HFFc6 (cell line): ENCODE measurements at regions not wholly inside any gene's neighbourhood (a gene's known extent, or its start where the extent isn't known, plus 50 kb on each side); places are given as distances from the start of the nearest gene placed in this dataset.

Source experiments
- DNase-seq: peaks from one replicate; pipeline ENCODE4 v3.0.0-alpha.2; 2018
- H3K27ac Mint-ChIP-seq: 2 replicates; pipeline ENCODE4 v1.8.0; 2020; ENCODE audit warnings: mild to moderate bottlenecking, mixed read lengths
- H3K27me3 Mint-ChIP-seq: 2 replicates; pipeline ENCODE4 v1.8.0; 2021; ENCODE audit warnings: mild to moderate bottlenecking, moderate library complexity, mixed read lengths; ENCODE audit not compliant: insufficient read depth
- H3K36me3 Mint-ChIP-seq: 2 replicates; pipeline ENCODE4 v1.8.0; 2021; ENCODE audit warnings: low read depth, mixed read lengths
- H3K4me1 Mint-ChIP-seq: 2 replicates; pipeline ENCODE4 v1.8.0; 2020; ENCODE audit warnings: low read depth, mixed read lengths
- H3K4me3 Mint-ChIP-seq: 2 replicates; pipeline ENCODE4 v1.8.0; 2020; ENCODE audit warnings: mild to moderate bottlenecking, moderate library complexity, mixed read lengths
- H3K9me3 Mint-ChIP-seq: 2 replicates; pipeline ENCODE4 v1.8.0; 2020; ENCODE audit warnings: mild to moderate bottlenecking, mixed read lengths
- TF ChIP-seq, protein P1 (sequence below): fragments of 200-600 bp; sonication (generic); IDR thresholded peaks from 2 replicates; pipeline ENCODE4 v1.5.0; 2021; ENCODE audit warnings: antibody characterized with exemption, mild to moderate bottlenecking

DNA sequence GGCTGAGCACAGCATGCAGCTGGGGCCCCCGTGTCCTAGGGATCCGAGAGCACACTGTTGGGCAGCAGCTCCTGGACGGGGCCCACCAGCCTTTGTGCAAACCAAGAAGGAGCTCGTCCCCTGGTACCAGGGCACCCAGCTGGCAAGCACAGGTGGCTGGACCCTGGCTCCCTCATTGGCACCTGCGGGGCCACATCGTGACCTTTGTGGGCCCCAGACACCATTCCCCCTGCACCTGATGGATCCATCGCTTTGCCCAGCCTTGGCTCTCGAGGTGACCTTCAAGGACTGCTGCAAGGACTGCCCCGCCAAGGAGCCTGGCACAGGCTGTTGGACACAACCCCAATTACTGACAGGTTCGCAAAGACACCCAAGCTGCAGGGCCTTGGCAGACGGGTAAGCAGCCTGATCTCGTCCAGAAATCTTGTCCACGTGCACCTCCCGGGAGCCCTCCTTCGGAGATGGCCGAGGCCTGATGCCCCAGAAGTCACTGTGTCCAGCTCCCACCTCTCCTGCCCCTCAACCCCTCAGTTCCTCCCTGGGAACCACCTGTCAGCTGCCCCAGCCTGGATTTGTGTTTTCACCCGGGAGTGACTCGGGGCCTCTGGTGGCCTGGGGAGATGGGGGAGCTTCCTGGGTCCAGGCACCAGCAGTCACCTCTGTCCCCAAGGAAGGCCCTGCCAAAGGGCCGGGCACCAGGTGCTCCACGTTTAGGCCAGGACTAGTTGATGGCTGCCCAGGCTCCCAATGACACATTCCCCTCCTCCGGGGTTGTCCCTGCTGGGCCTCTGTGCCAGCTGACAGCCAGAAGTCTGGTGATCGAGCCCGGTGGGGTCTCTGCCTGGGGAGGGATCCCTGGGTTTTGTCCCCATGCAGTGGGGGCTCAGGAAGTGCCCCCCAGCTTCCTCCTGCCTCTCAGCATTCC lies 137.1 kb upstream of the PPP1R26 start:
- Mint-ChIP-seq H3K27ac (no peak overlapping the region), H3K9me3 (peaks cover 13% of the 10 kb centered on the region), H3K36me3 (no peaks in the 10 kb centered on the region), H3K4me1 (no peaks in the 10 kb centered on the region), H3K27me3 (peaks cover 13% of the 10 kb centered on the region), H3K4me3 (no peak overlapping the region)
- DNase-seq = no peak
- TF ChIP-seq, protein P1, sequence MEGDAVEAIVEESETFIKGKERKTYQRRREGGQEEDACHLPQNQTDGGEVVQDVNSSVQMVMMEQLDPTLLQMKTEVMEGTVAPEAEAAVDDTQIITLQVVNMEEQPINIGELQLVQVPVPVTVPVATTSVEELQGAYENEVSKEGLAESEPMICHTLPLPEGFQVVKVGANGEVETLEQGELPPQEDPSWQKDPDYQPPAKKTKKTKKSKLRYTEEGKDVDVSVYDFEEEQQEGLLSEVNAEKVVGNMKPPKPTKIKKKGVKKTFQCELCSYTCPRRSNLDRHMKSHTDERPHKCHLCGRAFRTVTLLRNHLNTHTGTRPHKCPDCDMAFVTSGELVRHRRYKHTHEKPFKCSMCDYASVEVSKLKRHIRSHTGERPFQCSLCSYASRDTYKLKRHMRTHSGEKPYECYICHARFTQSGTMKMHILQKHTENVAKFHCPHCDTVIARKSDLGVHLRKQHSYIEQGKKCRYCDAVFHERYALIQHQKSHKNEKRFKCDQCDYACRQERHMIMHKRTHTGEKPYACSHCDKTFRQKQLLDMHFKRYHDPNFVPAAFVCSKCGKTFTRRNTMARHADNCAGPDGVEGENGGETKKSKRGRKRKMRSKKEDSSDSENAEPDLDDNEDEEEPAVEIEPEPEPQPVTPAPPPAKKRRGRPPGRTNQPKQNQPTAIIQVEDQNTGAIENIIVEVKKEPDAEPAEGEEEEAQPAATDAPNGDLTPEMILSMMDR = no peak

DNA sequence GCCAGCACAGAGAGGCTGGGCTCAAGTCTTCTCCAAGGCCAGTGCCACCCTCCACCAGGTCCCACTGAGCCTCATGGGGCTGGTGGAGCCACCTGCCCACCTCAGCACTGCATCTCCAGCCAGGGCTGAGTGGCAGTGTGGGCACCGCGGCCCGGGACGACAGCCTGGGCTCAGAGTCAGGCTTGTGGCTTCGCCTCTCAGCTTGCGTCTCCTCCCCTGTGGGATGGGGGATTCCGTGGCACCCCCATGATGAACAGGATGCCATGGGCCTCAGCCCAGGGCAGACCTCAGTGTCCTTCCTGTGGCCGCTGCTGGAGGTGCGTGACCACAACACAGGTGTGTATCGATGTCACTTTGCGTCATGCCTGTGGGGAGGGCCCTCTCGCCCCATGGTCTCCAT lies 136.4 kb upstream of the PPP1R26 start:
- Mint-ChIP-seq H3K27me3 (peaks cover 13% of the 10 kb centered on the region), H3K36me3 (no peaks in the 10 kb centered on the region), H3K27ac (no peak overlapping the region), H3K4me1 (no peaks in the 10 kb centered on the region), H3K4me3 (no peak overlapping the region), H3K9me3 (peaks cover 16% of the 10 kb centered on the region)
- TF ChIP-seq, protein P1 = no peak
- no peak for DNase-seq

DNA sequence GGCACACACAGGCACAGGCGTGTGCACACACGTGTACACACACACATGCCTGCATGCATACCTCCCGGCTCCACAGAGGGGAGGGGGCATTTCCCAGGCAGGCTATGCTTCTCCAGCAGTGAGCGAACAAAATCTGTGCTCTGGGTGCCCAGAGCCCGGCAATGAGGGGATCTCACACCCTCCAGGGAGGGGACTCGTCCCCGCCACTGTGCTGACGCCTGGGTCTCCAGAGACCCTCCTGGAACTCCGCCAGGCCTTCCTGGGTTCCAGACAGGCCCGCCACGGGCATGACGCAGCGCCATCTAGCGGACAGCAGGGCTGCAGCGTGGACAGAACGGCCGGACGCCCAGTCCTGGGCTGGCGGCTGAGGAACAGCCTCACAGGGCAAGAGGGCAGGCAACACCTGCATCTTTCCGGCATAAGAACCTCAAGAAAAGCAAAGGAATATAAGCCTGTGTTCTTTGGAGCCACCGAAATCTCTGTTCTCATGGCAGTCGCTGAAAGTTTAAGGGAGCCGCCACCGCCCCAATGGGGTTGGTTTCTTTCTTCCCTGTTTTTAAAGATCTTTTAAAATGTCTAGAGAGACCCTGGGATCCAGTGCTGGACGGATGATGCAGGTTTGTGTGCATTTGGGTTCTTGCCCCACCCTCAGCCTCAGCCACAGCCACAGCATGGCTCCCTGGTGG lies 135.6 kb upstream of the PPP1R26 start:
- Mint-ChIP-seq H3K27ac (no peak overlapping the region), H3K4me1 (no peaks in the 10 kb centered on the region), H3K36me3 (no peaks in the 10 kb centered on the region), H3K9me3 (peaks cover 13% of the 10 kb centered on the region), H3K27me3 (peaks cover 13% of the 10 kb centered on the region), H3K4me3 (no peak overlapping the region)
- no peak for DNase-seq
- TF ChIP-seq, protein P1 = peak; percentile 83

- Mint-ChIP-seq H3K36me3 (no peaks in the 10 kb centered on the region), H3K27me3 (peaks cover 13% of the 10 kb centered on the region), H3K4me1 (no peaks in the 10 kb centered on the region), H3K27ac (no peak overlapping the region), H3K9me3 (peaks cover 13% of the 10 kb centered on the region), H3K4me3 (no peak overlapping the region)
- TF ChIP-seq, protein P1 = no peak
- DNase-seq = no peak
Measured at GRCh38 chr9:135344523-135344901, 135.1 kb upstream of the PPP1R26 start.

DNA sequence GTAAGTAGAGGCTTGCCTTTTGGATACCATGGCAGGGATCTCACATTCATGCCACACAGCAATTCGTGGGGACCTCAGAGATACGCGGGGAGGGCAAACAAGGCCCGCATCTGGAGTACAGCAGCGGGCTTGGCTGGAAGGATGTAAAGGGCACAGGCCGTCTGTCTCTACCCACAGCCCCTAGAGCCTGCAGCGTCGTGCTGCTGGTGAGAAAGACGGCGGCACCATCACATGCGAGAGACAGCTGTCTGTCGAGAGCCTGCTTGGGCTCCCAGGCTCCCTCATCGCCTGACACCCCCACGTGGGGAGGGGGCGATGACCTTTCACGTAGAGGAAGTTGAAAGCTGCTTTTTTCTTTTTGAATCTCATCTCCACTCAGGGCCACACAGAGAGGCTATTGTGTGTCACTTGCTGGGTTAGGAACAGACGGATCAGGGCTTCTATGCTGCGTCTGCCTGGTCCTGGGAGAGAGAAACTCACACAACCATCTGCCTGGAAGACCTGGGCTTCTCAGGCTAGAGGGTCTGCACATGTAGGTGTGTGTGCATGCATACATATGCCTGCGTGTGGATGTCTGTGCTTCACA lies 134.6 kb upstream of the PPP1R26 start:
- peaks cover 18% of the 10 kb centered on the region for H3K9me3 Mint-ChIP-seq
- no peaks in the 10 kb centered on the region for H3K4me1 Mint-ChIP-seq
- DNase-seq = no peak
- peaks cover 9% of the 10 kb centered on the region for H3K27me3 Mint-ChIP-seq
- H3K27ac Mint-ChIP-seq = no peak overlapping the region
- no peaks in the 10 kb centered on the region for H3K36me3 Mint-ChIP-seq
- TF ChIP-seq, protein P1 = no peak
- no peak overlapping the region for H3K4me3 Mint-ChIP-seq
